Peyer's patch (tissue), 4 donors: ENCODE measurements at regions not wholly inside any gene's neighbourhood (a gene's known extent, or its start where the extent isn't known, plus 50 kb on each side); places are given as distances from the start of the nearest gene placed in this dataset.

Experiments used
- CTCF ChIP-seq, 6 experiments: fragments of 450-650 bp in 4 of 6; fragments of 200-600 bp in 2 of 6; sonication (generic) in 1 of 6; IDR thresholded peaks; one replicate each; pipeline ENCODE4 v1.5.1; 2017 to 2019; ENCODE audit warnings: antibody characterized with exemption in 6 of 6, mild to moderate bottlenecking in 3 of 6, moderate library complexity in 1 of 6
- POLR2A ChIP-seq, 2 donors: fragments of 450-650 bp; IDR thresholded peaks; one replicate each; pipeline ENCODE4 v1.5.1; 2017; ENCODE audit warnings: antibody characterized with exemption in 2 of 2, mild to moderate bottlenecking in 2 of 2, moderate library complexity in 2 of 2

- no peak for TF ChIP-seq CTCF (IDR thresholded peaks at IDR 0.05)
- TF ChIP-seq POLR2A (IDR thresholded peaks at IDR 0.05): no peak
These were observed 458.3 kb downstream of the ETNK1 start for GRCh38 chr12:23083267-23083666.
